OCI-LY3 (cell line): ENCODE measurements at regions not wholly inside any gene's neighbourhood (a gene's known extent, or its start where the extent isn't known, plus 50 kb on each side); places are given as distances from the start of the nearest gene placed in this dataset.

Experiments
- H2AFZ ChIP-seq: fragments of 200-600, 300-600 bp; shearing (Covaris generic); 2 replicates; pipeline ENCODE4 v1.6.0; 2014; ENCODE audit warnings: antibody characterized with exemption, low read depth, low read length
- H3K27ac ChIP-seq: fragments of 200-600, 300-600 bp; sonication (generic); 2 replicates; pipeline ENCODE4 v1.5.1; 2014; ENCODE audit warnings: mild to moderate bottlenecking, low read length, moderate library complexity, mixed read lengths
- H3K27me3 ChIP-seq: fragments of 200-600, 300-600 bp; sonication (generic); 2 replicates; pipeline ENCODE4 v1.6.1; 2014; ENCODE audit warnings: low read depth, low read length, mixed read lengths
- H3K36me3 ChIP-seq: fragments of 200-600, 300-600 bp; sonication (generic); replicated peaks from 2 replicates; pipeline ENCODE3; 2014; ENCODE audit warnings: low read depth, low read length, mixed read lengths
- H3K4me1 ChIP-seq: fragments of 300-600, 200-600 bp; sonication (generic); 2 replicates; pipeline ENCODE4 v1.6.1; 2014; ENCODE audit warnings: low read length, mixed read lengths
- H3K4me2 ChIP-seq: fragments of 200-600, 300-600 bp; sonication (generic); 2 replicates; pipeline ENCODE4 v1.6.1; 2014; ENCODE audit warnings: low read length, mixed read lengths
- H3K4me3 ChIP-seq: fragments of 300-600, 200-600 bp; sonication (generic); 2 replicates; pipeline ENCODE4 v1.5.1; 2014; ENCODE audit warnings: antibody characterized with exemption, mild to moderate bottlenecking, low read length, moderate library complexity
- H3K79me2 ChIP-seq: fragments of 300-600, 200-600 bp; shearing (Covaris generic); 2 replicates; pipeline ENCODE4 v1.6.1; 2014; ENCODE audit warnings: mild to moderate bottlenecking, low read length, mixed read lengths
- H3K9ac ChIP-seq: fragments of 300-600, 200-600 bp; shearing (Covaris generic); 2 replicates; pipeline ENCODE4 v1.6.0; 2014; ENCODE audit warnings: mild to moderate bottlenecking, low read length, moderate library complexity
- H3K9me3 ChIP-seq: fragments of 200-600, 300-600 bp; shearing (Covaris generic); 2 replicates; pipeline ENCODE4 v1.6.1; 2014; ENCODE audit warnings: low read length, mixed read lengths; ENCODE audit not compliant: insufficient read depth
- H4K20me1 ChIP-seq: fragments of 200-600, 300-600 bp; sonication (generic); 2 replicates; pipeline ENCODE4 v1.6.1; 2016; ENCODE audit warnings: low read length, mixed read lengths; ENCODE audit not compliant: insufficient read depth
- CTCF ChIP-seq: fragments of 200-600, 300-600 bp; sonication (generic); IDR thresholded peaks from 2 replicates; pipeline ENCODE4 v1.5.1; 2014; ENCODE audit warnings: antibody characterized with exemption, low read length, low read depth
- EZH2phosphoT487 ChIP-seq: fragments of 200-600 bp; shearing (Covaris generic); IDR thresholded peaks from 2 replicates; pipeline ENCODE4 v1.6.1; 2018; ENCODE audit warnings: antibody characterized with exemption, mixed run types, low read depth

- Histone ChIP-seq H3K36me3 (no peaks in the 10 kb centered on the region), H2AFZ (no peak overlapping the region), H3K79me2 (no peaks in the 10 kb centered on the region), H3K9me3 (no peaks in the 10 kb centered on the region), H3K9ac (no peak overlapping the region), H3K4me1 (no peaks in the 10 kb centered on the region), H3K4me3 (no peak overlapping the region), H3K27ac (no peak overlapping the region), H3K27me3 (no peaks in the 10 kb centered on the region), H3K4me2 (no peak overlapping the region), H4K20me1 (no peaks in the 10 kb centered on the region)
- no peak for TF ChIP-seq CTCF
- no peak for TF ChIP-seq EZH2phosphoT487
Observed at GRCh38 chr4:123896446-123897071, 500.0 kb downstream of the SPRY1 start.

GRCh38 chr4:123898946-123899666 lies 502.5 kb downstream of the SPRY1 start:
- no peak overlapping the region for H3K4me3 ChIP-seq
- no peak overlapping the region for H3K27ac ChIP-seq
- no peaks in the 10 kb centered on the region for H3K36me3 ChIP-seq
- peaks cover 5% of the 10 kb centered on the region for H3K4me1 ChIP-seq
- H4K20me1 ChIP-seq: no peaks in the 10 kb centered on the region
- H3K9me3 ChIP-seq: no peaks in the 10 kb centered on the region
- H2AFZ ChIP-seq: no peak overlapping the region
- no peak overlapping the region for H3K9ac ChIP-seq
- H3K79me2 ChIP-seq: no peaks in the 10 kb centered on the region
- no peaks in the 10 kb centered on the region for H3K27me3 ChIP-seq
- no peak for TF ChIP-seq CTCF
- TF ChIP-seq EZH2phosphoT487: no peak
- no peak overlapping the region for H3K4me2 ChIP-seq

GRCh38 chr4:123904882-123905281 lies 508.3 kb downstream of the SPRY1 start:
- Histone ChIP-seq H3K9ac (no peak overlapping the region), H3K9me3 (no peaks in the 10 kb centered on the region), H2AFZ (no peak overlapping the region), H3K79me2 (no peaks in the 10 kb centered on the region), H3K4me1 (peaks cover 10% of the 10 kb centered on the region), H4K20me1 (no peaks in the 10 kb centered on the region), H3K36me3 (no peaks in the 10 kb centered on the region), H3K27ac (no peak overlapping the region), H3K4me3 (no peak overlapping the region), H3K4me2 (no peak overlapping the region), H3K27me3 (no peaks in the 10 kb centered on the region)
- TF ChIP-seq EZH2phosphoT487: no peak
- no peak for TF ChIP-seq CTCF

- H2AFZ ChIP-seq: no peak overlapping the region
- H3K36me3 ChIP-seq: no peaks in the 10 kb centered on the region
- TF ChIP-seq EZH2phosphoT487: no peak
- TF ChIP-seq CTCF: no peak
- H3K4me1 ChIP-seq: no peaks in the 10 kb centered on the region
- no peak overlapping the region for H3K4me2 ChIP-seq
- no peaks in the 10 kb centered on the region for H3K9me3 ChIP-seq
- no peaks in the 10 kb centered on the region for H4K20me1 ChIP-seq
- no peaks in the 10 kb centered on the region for H3K27me3 ChIP-seq
- H3K27ac ChIP-seq: no peak overlapping the region
- H3K79me2 ChIP-seq: no peaks in the 10 kb centered on the region
- H3K4me3 ChIP-seq: no peak overlapping the region
- H3K9ac ChIP-seq: no peak overlapping the region
Observed at GRCh38 chr4:123913598-123913997, 517.0 kb downstream of the SPRY1 start.
